Fibroblast of skin of back (primary cell): ENCODE measurements at regions not wholly inside any gene's neighbourhood (a gene's known extent, or its start where the extent isn't known, plus 50 kb on each side); places are given as distances from the start of the nearest gene placed in this dataset.
"Not testable (repeated sequence)": the region's sequence is repeated elsewhere in the genome, so short reads cannot be mapped to it uniquely, and the experiment has no call there.

Experiments used
- DNase-seq: peaks from one replicate; pipeline ENCODE4 v3.0.0-alpha.2; 2013

DNA sequence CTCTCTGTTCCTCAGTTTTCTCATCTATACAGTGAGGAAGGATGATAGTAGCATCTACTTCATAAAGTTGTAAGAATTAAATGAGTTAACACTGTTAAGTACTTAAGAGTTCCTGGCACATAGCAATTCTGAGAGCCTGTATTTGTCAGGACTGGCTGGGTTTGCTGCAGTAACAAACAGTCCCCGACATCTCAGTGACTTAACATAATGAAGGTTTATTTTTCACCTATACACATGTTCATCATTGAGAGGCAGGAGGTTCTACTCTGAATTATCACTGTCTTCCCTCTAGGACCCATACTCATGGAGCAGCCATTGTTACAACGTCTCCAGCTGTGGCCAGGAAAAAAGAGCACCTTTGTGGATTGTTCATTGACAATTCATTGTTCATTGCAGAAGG lies 190.6 kb upstream of the PROK2 start:
- no peak for DNase-seq

DNA sequence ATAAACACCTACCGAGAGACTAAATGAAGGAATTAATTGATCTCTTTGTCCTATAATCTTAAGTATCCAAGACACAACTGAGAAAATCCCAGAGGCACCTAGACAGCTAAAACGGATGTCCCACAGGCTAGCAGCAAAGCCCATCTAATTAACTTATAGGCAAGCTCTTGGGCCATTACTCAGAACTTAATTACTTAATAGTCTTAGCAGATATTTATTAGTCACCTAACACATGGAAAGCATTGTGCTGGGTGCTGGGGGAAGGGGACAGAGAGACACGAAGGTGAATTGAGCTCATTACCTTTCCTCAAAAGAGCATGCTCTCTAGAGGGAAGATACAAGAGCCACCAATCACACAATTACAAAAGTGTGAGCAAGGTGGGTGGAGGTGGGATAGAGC lies 189.8 kb upstream of the PROK2 start:
- DNase-seq = no peak

- no peak for DNase-seq
Measured at GRCh38 chr3:71973274-71974030, 188.5 kb upstream of the PROK2 start.

- DNase-seq = no peak
Measured at GRCh38 chr3:71972031-71972430, 187.1 kb upstream of the PROK2 start.

DNA sequence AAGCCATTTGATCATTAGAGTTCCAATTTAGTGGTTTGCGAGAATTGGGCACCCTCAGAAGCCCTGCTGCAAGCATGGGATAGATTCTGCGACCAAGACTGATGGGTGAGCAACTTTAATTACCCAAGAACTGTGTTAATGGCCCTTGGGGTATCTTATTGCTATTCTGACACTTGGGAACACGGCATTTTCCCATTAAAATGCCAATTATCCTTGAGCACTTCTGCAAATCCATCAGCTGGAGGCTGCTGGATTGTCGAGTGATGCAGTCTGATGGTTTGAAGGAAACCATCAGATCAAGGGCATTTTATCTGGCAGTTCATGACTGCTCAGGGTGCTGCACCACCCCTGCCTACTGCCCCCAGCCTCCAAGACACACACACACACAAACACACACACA lies 183.6 kb upstream of the PROK2 start:
- DNase-seq = no peak

DNA sequence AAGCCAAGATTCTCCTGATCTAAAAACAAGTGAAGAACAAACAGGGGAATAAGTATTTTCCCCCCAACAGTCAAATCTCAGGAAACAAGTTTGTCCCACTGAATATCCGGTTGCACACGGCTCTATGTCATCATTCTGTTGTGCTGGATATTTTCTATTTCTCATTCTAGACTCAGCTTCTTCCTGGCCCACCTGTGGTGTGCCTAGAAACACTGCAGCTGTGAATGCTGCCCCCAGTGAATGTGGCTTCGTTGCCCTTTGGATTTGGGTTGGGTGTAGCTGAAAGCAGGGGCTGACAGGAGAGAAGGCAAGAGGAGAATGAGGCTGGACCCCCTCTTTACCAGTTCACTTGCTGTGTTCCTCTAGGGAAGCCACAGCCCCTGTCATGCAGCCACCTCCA lies 181.2 kb upstream of the PROK2 start:
- DNase-seq = no peak

DNA sequence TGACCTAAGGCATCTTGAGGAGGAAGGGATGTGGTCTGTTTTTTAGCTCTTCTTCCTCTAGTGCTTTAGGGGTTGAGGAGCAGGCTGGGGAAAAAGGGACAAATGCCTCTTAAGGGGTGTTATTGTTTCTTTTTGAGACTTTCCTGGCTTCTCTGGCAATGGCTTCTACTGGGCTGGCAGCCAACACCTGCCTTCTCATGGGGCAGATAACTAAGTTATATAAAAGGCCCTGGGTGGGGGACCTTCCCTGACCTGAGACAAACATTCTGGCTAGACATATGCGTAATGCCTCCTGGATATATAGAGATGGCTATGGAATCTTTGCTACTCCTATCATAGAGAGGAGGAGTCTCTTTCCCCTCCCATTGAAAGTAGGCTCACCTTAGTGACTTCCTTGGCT lies 179.2 kb upstream of the PROK2 start:
- no peak for DNase-seq

- DNase-seq = peak; percentile 25
Measured at GRCh38 chr3:71962561-71963240, 177.8 kb upstream of the PROK2 start.

DNA sequence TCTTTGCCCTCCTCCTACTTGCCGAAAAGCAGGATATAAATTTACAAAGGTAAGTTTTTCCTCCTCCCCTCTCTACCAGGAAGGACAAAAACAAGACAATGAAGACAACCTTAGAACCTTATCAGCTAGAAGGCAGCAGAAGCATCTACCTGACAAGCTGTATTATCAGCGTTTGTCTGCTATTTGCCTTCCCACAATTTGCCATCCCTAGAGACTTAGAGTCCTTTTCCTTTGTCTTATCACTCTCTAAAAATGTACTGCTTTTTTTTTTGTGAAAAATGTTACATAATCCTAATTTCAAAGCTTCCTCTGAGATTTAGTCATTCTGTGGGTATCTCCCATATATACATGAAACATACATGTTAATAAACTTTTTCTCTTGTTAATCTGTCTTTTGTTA lies 176.9 kb upstream of the PROK2 start:
- no peak for DNase-seq

- no peak for DNase-seq
Measured at GRCh38 chr3:71961378-71961777, 176.4 kb upstream of the PROK2 start.

GRCh38 chr3:71958533-71958932 lies 173.6 kb upstream of the PROK2 start:
- no peak for DNase-seq

DNA sequence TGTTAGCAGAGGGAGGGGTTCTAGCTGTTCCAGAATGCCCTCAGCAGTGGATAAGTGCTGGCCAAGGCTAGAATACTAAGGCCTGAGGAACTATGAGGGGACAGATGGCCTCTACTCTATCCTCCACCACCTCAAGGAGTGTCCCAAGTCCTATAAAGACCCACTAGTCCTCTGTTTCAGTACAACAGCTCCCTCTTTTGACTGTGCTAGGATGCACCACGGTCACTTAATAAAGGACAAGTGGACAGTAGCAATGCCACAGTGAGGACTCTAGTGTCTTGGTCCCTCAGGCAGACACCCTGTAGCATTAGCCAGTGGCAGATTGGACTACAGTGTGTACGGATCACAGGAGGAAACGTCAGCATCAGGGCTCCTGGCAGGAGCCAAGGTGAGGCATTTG lies 171.8 kb upstream of the PROK2 start:
- no peak for DNase-seq

- DNase-seq = peak; percentile 32
Measured at GRCh38 chr3:71956069-71956340, 171.1 kb upstream of the PROK2 start.

GRCh38 chr3:71955240-71956068 lies 170.5 kb upstream of the PROK2 start:
- DNase-seq = peak; percentile 87

- no peak for DNase-seq
Measured at GRCh38 chr3:71951842-71952241, 166.9 kb upstream of the PROK2 start.

GRCh38 chr3:71951361-71951760 lies 166.4 kb upstream of the PROK2 start:
- no peak for DNase-seq

DNA sequence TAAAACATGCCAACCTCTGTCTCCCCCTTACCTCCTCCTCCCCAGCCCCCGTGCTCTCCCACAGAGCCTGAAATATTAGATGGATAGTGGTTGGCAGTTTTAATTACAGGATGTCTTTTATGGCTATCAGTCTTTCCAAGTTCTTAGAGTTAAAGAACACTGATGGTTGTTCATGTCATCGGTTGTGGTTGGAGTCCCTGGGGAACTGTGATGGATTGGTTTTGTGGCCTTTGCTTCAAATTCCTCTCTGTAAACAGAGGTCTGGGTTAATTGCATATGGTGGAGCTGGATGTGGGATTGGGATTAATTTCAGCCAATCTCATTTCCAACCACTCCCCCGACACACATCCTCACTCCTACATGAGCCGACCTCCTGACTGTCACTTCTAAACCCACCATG lies 164.5 kb upstream of the PROK2 start:
- DNase-seq = no peak

DNA sequence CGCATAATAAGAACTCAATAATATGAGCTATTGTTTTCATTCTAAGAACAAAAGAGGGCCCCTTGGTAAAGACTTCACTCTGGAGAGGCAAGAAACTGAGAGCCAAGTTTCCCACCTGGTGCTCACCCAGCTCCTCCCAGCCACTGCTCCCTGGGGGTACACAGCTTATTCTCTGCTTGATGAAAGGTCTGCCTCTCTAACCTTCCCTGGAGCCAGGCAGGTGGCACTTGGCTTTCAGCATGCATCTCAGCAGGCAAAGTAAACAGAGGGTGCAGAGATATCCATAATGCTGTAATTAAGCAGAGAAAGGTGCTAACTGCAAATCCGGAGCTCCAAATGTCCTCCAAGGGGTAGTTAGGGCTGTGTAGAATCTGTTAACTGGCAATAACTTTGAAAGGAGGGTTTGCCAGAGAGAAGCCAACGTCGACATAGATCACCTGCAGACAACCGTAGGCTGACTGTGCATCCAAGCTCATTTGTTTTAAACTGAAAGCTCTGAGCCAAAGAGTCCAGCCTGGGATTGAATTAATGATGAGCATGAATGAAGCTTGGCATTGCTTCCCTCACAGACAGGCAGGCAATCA lies 159.6 kb upstream of the PROK2 start:
- DNase-seq = no peak

DNA sequence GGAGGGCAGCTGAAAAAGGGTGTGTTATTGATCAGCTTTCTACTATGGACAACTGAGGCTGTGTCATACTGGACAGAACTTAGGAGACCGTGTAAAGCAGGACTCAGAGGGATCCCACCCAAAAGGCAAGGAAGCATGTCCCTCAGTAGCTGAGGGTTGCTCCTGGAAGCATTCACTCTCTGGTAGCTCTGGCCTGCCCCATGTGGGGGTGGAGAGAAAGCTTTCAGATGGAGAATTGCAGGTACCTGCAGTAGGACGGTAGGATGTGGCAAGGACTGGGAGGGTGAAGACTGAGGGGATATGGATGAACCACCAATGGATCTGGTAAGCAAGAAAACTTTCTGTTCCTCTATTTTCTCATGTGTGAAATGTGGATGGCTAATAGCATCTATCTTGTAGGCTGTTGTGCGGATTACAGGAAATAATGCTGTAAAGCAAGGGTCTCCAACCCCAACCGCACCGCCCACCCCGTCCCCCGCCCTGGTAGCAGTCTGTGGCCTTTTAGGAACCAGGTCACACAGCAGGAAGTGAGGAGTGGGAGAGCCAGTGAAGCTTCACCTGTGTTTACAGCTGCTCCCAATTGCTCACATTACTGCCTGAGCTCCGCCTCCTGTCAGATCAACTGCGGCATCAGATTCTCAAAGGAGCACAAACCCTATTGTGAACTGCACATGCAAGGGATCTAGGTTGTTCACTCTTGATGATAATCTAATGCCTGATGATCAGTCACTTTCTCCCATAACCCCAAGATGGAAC lies 157.7 kb upstream of the PROK2 start:
- DNase-seq = no peak

DNA sequence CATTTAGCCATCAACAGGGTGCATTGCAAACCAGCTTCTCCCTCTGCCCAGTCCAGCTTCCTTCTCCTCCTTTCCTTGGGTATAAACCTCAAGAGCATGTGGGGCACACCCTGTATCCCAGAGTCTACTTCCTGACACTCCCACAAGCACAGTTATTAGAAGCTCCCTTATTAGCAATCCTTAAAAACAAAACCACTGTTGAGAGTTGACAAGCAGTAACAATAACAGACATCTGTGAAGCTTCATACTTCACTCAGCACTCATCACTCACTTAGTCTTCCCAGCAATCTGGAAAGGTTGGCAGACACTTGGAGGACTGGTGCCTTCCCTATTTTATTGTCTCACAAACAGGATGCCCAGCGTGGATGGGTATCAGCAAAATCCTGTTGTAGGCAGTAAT lies 155.5 kb upstream of the PROK2 start:
- DNase-seq = no peak

- not testable (repeated sequence) for DNase-seq
Measured at GRCh38 chr3:71938081-71938480, 153.1 kb upstream of the PROK2 start.

DNA sequence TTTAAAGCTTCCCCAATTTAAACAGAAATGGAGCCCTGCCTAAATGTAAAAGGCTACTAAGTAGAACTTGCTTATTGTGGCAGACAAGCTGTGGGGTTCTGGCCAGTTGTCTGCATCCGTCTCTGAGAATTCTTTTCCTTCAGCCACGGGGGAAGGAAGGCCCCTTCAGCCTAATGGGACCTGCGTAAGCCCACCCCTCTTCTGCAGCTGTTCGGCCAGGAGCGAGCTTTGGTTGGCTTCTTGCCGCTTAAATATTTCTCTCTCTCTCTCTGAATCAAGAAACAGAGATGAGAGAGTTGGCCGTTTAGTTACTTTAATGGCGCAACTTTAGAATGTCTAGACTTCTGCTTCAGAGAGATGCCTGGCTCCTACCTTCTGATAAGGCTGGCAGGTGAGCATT lies 151.7 kb upstream of the PROK2 start:
- no peak for DNase-seq
